ENCODE measurements at regions not wholly inside any gene's neighbourhood (a gene's known extent, or its start where the extent isn't known, plus 50 kb on each side); places are given as distances from the start of the nearest gene placed in this dataset.

- Histone ChIP-seq H3K27me3 (ENCODE audit: control insufficient read depth, insufficient read depth, low read length) (no peaks in the 10 kb centered on the region), H3K36me3 (ENCODE audit: control insufficient read depth, insufficient read depth, low read length) (no peaks in the 10 kb centered on the region), H3K4me3 (ENCODE audit: low read depth, low read length) (no peak overlapping the region)
- no peak for TF ChIP-seq CTCF (IDR thresholded peaks at IDR 0.05; ENCODE audit: insufficient read depth, low read depth, low read length)
- ChIA-PET POLR2A (no interaction called here), CTCF (interaction anchor here (1.4 kb wide), 1 partner anchor 12 kb away, joined by 3 read pairs; no protein-coding TSS in a partner anchor)
- DNase-seq (ENCODE audit: low read depth) = no peak
Observed at GRCh38 chr11:37002831-37003230, 404.8 kb upstream of the RAG2 start.

- Histone ChIP-seq H3K36me3 (ENCODE audit: control insufficient read depth, insufficient read depth, low read length) (no peaks in the 10 kb centered on the region), H3K27me3 (ENCODE audit: control insufficient read depth, insufficient read depth, low read length) (no peaks in the 10 kb centered on the region), H3K4me3 (ENCODE audit: low read depth, low read length) (no peak overlapping the region)
- ChIA-PET CTCF (no interaction called here), POLR2A (no interaction called here)
- no peak for DNase-seq (ENCODE audit: low read depth)
- no peak for TF ChIP-seq CTCF (IDR thresholded peaks at IDR 0.05; ENCODE audit: insufficient read depth, low read depth, low read length)
Observed at GRCh38 chr11:36997656-36998055, 399.6 kb upstream of the RAG2 start.

- CTCF ChIA-PET = no interaction called here
- Histone ChIP-seq H3K27me3 (ENCODE audit: control insufficient read depth, insufficient read depth, low read length) (no peaks in the 10 kb centered on the region), H3K36me3 (ENCODE audit: control insufficient read depth, insufficient read depth, low read length) (no peaks in the 10 kb centered on the region), H3K4me3 (ENCODE audit: low read depth, low read length) (no peak overlapping the region)
- no peak for TF ChIP-seq CTCF (IDR thresholded peaks at IDR 0.05; ENCODE audit: insufficient read depth, low read depth, low read length)
- POLR2A ChIA-PET = no interaction called here
- DNase-seq (ENCODE audit: low read depth) = no peak
Observed at GRCh38 chr11:36996795-36997194, 398.8 kb upstream of the RAG2 start.

GRCh38 chr11:36994208-36994607, 396.2 kb upstream of the RAG2 start:
- no peak for DNase-seq (ENCODE audit: low read depth)
- no peaks in the 10 kb centered on the region for H3K27me3 ChIP-seq (ENCODE audit: control insufficient read depth, insufficient read depth, low read length)
- no peaks in the 10 kb centered on the region for H3K36me3 ChIP-seq (ENCODE audit: control insufficient read depth, insufficient read depth, low read length)
- no peak for TF ChIP-seq CTCF (IDR thresholded peaks at IDR 0.05; ENCODE audit: insufficient read depth, low read depth, low read length)
- H3K4me3 ChIP-seq (ENCODE audit: low read depth, low read length) = no peak overlapping the region
- CTCF ChIA-PET = no interaction called here
- POLR2A ChIA-PET = no interaction called here

GRCh38 chr11:36988556-36988955, 390.5 kb upstream of the RAG2 start:
- POLR2A ChIA-PET = no interaction called here
- Histone ChIP-seq H3K36me3 (ENCODE audit: control insufficient read depth, insufficient read depth, low read length) (no peaks in the 10 kb centered on the region), H3K27me3 (ENCODE audit: control insufficient read depth, insufficient read depth, low read length) (no peaks in the 10 kb centered on the region), H3K4me3 (ENCODE audit: low read depth, low read length) (no peak overlapping the region)
- TF ChIP-seq CTCF (IDR thresholded peaks at IDR 0.05; ENCODE audit: insufficient read depth, low read depth, low read length) = no peak
- CTCF ChIA-PET = no interaction called here
- DNase-seq (ENCODE audit: low read depth) = no peak
